ENCODE measurements at regions not wholly inside any gene's neighbourhood (a gene's known extent, or its start where the extent isn't known, plus 50 kb on each side); places are given as distances from the start of the nearest gene placed in this dataset.

DNA sequence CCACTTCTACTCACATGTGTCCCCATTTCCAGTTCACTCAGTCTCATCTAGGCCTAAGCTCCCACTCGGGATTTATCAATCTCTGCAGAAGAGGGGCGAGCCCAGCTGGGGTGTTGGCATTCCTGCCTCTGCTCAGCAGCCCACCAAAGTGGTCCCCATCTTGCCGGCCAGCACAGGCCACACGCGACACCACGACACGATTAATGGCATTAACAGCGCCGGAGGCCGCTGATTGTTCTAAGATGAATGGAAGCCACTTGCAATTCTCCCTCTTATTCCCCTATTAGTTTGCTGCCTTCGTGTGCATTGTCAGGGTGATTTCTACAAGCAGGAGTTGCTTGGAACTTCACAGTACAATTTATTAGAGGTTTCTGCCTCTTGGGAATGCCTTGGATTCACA lies 477.3 kb downstream of the SHQ1 start:
- Histone ChIP-seq H3K27ac (ENCODE audit: low read depth in 1 of 2, low read length in 1 of 2) (no peak overlapping the region), H3K36me3 (ENCODE audit: control insufficient read depth in 2 of 2, insufficient read depth in 2 of 2, low read length in 1 of 2) (no peaks in the 10 kb centered on the region), H3K27me3 (ENCODE audit: control insufficient read depth in 2 of 2, insufficient read depth in 1 of 2, low read length in 1 of 2) (no peaks in the 10 kb centered on the region), H3K4me1 (ENCODE audit: control insufficient read depth in 2 of 2, insufficient read depth in 2 of 2, low read length in 2 of 2) (peaks cover 26 to 34% of the 10 kb centered on the region in 2 donors), H3K4me3 (ENCODE audit: low read length in 2 of 2) (no peak overlapping the region), H3K9me3 (ENCODE audit: control insufficient read depth in 2 of 2, insufficient read depth in 1 of 2, low read length in 1 of 2) (no peaks in the 10 kb centered on the region)
- DNase-seq (ENCODE audit: low read depth in 6 of 9, low spot score in 9 of 9) = no peak
- WGBS = 93% methylated on average over 11 of the region's 11 CpGs

GRCh38 chr3:72369681-72370080 lies 478.6 kb downstream of the SHQ1 start:
- WGBS = 98% methylated on average over 6 of the region's 6 CpGs
- Histone ChIP-seq H3K4me3 (ENCODE audit: low read length in 2 of 2) (no peak overlapping the region), H3K36me3 (ENCODE audit: control insufficient read depth in 2 of 2, insufficient read depth in 2 of 2, low read length in 1 of 2) (no peaks in the 10 kb centered on the region), H3K27ac (ENCODE audit: low read depth in 1 of 2, low read length in 1 of 2) (no peak overlapping the region), H3K4me1 (ENCODE audit: control insufficient read depth in 2 of 2, insufficient read depth in 2 of 2, low read length in 2 of 2) (peaks cover 20 to 28% of the 10 kb centered on the region in 2 donors), H3K9me3 (ENCODE audit: control insufficient read depth in 2 of 2, insufficient read depth in 1 of 2, low read length in 1 of 2) (no peaks in the 10 kb centered on the region), H3K27me3 (ENCODE audit: control insufficient read depth in 2 of 2, insufficient read depth in 1 of 2, low read length in 1 of 2) (no peaks in the 10 kb centered on the region)
- DNase-seq (ENCODE audit: low read depth in 6 of 9, low spot score in 9 of 9) = no peak

DNA sequence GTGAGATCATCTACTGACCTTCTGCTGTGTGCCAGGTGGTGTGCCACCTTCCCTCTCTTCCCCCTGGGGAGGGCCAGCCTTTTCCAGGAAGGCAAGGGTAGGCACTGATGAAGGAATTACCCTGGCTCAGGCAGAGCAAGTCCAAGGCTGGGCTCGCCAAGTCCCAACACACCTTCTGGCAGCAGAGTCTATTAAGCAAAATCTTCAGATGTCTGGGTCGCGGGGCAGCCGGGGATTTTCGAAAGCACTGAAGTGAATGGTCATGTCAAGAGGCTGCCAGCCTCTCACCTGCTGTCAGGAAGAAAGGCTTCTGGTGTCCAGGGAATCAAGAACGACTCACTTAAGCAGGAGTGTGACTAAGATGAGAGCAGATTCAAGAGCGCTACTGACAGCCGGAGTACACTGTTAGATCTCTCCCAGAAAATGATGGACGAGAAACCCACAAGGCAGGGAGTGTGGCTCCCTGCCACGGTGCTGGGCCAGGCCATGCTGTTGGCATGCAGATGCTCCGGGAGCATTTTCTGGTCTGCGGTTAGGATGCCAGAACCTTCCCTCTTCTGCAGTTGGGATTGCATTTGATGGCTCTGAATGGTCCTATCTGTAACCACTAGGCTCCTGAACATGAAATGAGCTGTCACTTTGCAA lies 479.8 kb downstream of the SHQ1 start:
- Histone ChIP-seq H3K9me3 (ENCODE audit: control insufficient read depth in 2 of 2, insufficient read depth in 1 of 2, low read length in 1 of 2) (no peaks in the 10 kb centered on the region), H3K27me3 (ENCODE audit: control insufficient read depth in 2 of 2, insufficient read depth in 1 of 2, low read length in 1 of 2) (no peaks in the 10 kb centered on the region), H3K4me3 (ENCODE audit: low read length in 2 of 2) (no peak overlapping the region), H3K4me1 (ENCODE audit: control insufficient read depth in 2 of 2, insufficient read depth in 2 of 2, low read length in 2 of 2) (peaks cover 13 to 22% of the 10 kb centered on the region in 2 donors), H3K36me3 (ENCODE audit: control insufficient read depth in 2 of 2, insufficient read depth in 2 of 2, low read length in 1 of 2) (no peaks in the 10 kb centered on the region), H3K27ac (ENCODE audit: low read depth in 1 of 2, low read length in 1 of 2) (no peak overlapping the region)
- WGBS = 97% methylated on average over 12 of the region's 12 CpGs
- no peak for DNase-seq (ENCODE audit: low read depth in 6 of 9, low spot score in 9 of 9)

DNA sequence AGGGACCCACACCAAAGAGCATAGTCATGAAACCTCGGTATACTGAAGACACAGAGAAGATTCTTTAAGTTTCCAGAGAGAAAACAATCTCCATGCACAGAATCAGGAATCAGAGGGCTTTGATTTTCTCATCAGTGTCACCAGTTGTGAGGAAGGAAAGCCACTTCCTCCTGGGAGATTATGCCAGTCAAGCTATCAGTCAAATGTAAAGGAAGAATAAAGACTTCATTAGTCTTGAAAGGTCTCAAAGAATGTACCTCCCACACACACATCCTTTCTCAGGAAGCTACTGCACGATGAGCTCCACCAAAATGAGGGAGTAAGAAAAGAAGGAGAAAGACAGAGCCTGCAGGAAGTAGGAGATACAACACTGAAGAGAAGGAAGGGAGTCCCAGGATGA lies 486.3 kb downstream of the SHQ1 start:
- Histone ChIP-seq H3K27me3 (ENCODE audit: control insufficient read depth in 2 of 2, insufficient read depth in 1 of 2, low read length in 1 of 2) (no peaks in the 10 kb centered on the region), H3K36me3 (ENCODE audit: control insufficient read depth in 2 of 2, insufficient read depth in 2 of 2, low read length in 1 of 2) (no peaks in the 10 kb centered on the region), H3K4me1 (ENCODE audit: control insufficient read depth in 2 of 2, insufficient read depth in 2 of 2, low read length in 2 of 2) (no peaks in the 10 kb centered on the region), H3K9me3 (ENCODE audit: control insufficient read depth in 2 of 2, insufficient read depth in 1 of 2, low read length in 1 of 2) (no peaks in the 10 kb centered on the region), H3K27ac (ENCODE audit: low read depth in 1 of 2, low read length in 1 of 2) (no peak overlapping the region), H3K4me3 (ENCODE audit: low read length in 2 of 2) (no peak overlapping the region)
- WGBS = 57% methylated on average over 2 of the region's 2 CpGs
- DNase-seq (ENCODE audit: low read depth in 6 of 9, low spot score in 9 of 9) = no peak

GRCh38 chr3:72359743-72360142 lies 488.5 kb downstream of the SHQ1 start:
- Histone ChIP-seq H3K4me3 (ENCODE audit: low read length in 2 of 2) (no peak overlapping the region), H3K9me3 (ENCODE audit: control insufficient read depth in 2 of 2, insufficient read depth in 1 of 2, low read length in 1 of 2) (no peaks in the 10 kb centered on the region), H3K4me1 (ENCODE audit: control insufficient read depth in 2 of 2, insufficient read depth in 2 of 2, low read length in 2 of 2) (no peaks in the 10 kb centered on the region), H3K27me3 (ENCODE audit: control insufficient read depth in 2 of 2, insufficient read depth in 1 of 2, low read length in 1 of 2) (no peaks in the 10 kb centered on the region), H3K36me3 (ENCODE audit: control insufficient read depth in 2 of 2, insufficient read depth in 2 of 2, low read length in 1 of 2) (no peaks in the 10 kb centered on the region), H3K27ac (ENCODE audit: low read depth in 1 of 2, low read length in 1 of 2) (no peak overlapping the region)
- DNase-seq (ENCODE audit: low read depth in 6 of 9, low spot score in 9 of 9) = no peak
- WGBS = 89% methylated on average over 1 of the region's 1 CpG

GRCh38 chr3:72355168-72355567 lies 493.1 kb downstream of the SHQ1 start:
- no peak for DNase-seq (ENCODE audit: low read depth in 6 of 9, low spot score in 9 of 9)
- Histone ChIP-seq H3K4me1 (ENCODE audit: control insufficient read depth in 2 of 2, insufficient read depth in 2 of 2, low read length in 2 of 2) (peaks cover 0 to 2% of the 10 kb centered on the region in 2 donors), H3K27me3 (ENCODE audit: control insufficient read depth in 2 of 2, insufficient read depth in 1 of 2, low read length in 1 of 2) (peaks cover 0 to 10% of the 10 kb centered on the region in 2 donors), H3K9me3 (ENCODE audit: control insufficient read depth in 2 of 2, insufficient read depth in 1 of 2, low read length in 1 of 2) (no peaks in the 10 kb centered on the region), H3K27ac (ENCODE audit: low read depth in 1 of 2, low read length in 1 of 2) (no peak overlapping the region), H3K4me3 (ENCODE audit: low read length in 2 of 2) (no peak overlapping the region), H3K36me3 (ENCODE audit: control insufficient read depth in 2 of 2, insufficient read depth in 2 of 2, low read length in 1 of 2) (no peaks in the 10 kb centered on the region)

DNA sequence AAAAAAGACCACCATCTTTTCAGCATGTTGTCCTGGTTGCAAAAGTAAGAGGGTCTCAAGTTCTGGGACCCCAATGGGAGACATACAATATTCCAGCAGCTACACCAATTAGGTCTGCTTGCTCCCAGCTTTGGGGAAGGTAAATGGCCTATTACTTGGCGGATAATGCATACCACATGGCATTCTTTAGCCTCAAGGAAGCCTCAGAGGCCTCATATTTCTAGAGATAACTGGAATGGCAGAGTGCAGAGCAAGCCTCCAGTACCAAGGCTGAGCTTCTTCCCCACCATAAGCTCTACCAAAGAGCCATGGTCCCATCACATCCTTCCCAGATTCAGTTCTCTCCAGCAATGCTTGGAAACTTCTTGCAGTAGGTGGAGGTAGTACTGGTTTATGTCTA lies 493.8 kb downstream of the SHQ1 start:
- H3K4me3 ChIP-seq (ENCODE audit: low read length in 2 of 2) = no peak overlapping the region
- no peak for DNase-seq (ENCODE audit: low read depth in 6 of 9, low spot score in 9 of 9)
- no peak overlapping the region for H3K27ac ChIP-seq (ENCODE audit: low read depth in 1 of 2, low read length in 1 of 2)
- peaks cover 0 to 10% of the 10 kb centered on the region in 2 donors for H3K27me3 ChIP-seq (ENCODE audit: control insufficient read depth in 2 of 2, insufficient read depth in 1 of 2, low read length in 1 of 2)
- no peaks in the 10 kb centered on the region for H3K9me3 ChIP-seq (ENCODE audit: control insufficient read depth in 2 of 2, insufficient read depth in 1 of 2, low read length in 1 of 2)
- peaks cover 0 to 2% of the 10 kb centered on the region in 2 donors for H3K4me1 ChIP-seq (ENCODE audit: control insufficient read depth in 2 of 2, insufficient read depth in 2 of 2, low read length in 2 of 2)
- H3K36me3 ChIP-seq (ENCODE audit: control insufficient read depth in 2 of 2, insufficient read depth in 2 of 2, low read length in 1 of 2) = no peaks in the 10 kb centered on the region
- WGBS = 94% methylated on average over 1 of the region's 1 CpG

DNA sequence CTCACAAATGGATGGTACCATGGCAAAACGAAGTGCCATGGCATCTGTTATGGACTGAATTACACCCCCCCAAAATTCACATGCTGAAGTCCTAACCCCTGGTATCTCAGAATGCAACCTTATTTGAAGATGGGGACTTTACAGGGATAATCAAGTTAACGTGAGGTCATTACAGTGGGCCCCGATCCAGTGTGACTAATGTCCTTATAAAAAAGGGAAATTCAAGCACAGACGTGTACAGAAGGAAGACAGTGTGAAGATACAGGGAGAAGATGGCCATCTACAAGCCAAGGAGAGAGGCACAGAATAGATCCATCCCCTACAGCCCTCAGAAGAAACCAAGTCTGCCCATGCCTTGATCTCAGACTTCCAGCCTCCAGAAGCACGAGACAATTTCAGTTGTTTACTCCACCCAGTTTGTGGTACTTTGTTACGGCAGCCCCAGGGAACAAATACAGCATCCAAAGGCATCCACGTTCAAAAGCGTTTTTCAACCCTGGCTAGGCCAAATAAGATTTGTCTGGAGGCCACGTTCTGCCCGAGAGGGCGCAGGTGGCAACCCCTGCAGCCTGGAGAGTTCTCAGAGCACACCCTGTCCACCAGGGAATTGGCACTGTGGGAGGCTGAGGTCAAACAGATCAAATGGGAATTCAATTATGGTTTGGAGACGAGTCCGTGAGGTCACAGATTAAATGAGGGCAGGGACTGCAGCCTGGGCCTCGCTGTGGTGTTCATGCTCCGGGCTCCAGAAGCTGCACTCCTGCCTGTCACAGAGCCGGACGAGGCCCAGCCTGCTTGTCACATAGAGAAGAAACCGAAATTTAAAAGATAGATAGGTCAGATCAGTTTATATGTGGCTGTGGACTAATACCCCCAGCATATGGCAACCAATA lies 494.8 kb downstream of the SHQ1 start:
- no peak overlapping the region for H3K4me3 ChIP-seq (ENCODE audit: low read length in 2 of 2)
- H3K4me1 ChIP-seq (ENCODE audit: control insufficient read depth in 2 of 2, insufficient read depth in 2 of 2, low read length in 2 of 2) = peaks cover 0 to 2% of the 10 kb centered on the region in 2 donors
- DNase-seq (ENCODE audit: low read depth in 6 of 9, low spot score in 9 of 9) = no peak
- no peaks in the 10 kb centered on the region for H3K9me3 ChIP-seq (ENCODE audit: control insufficient read depth in 2 of 2, insufficient read depth in 1 of 2, low read length in 1 of 2)
- peaks cover 0 to 10% of the 10 kb centered on the region in 2 donors for H3K27me3 ChIP-seq (ENCODE audit: control insufficient read depth in 2 of 2, insufficient read depth in 1 of 2, low read length in 1 of 2)
- H3K36me3 ChIP-seq (ENCODE audit: control insufficient read depth in 2 of 2, insufficient read depth in 2 of 2, low read length in 1 of 2) = no peaks in the 10 kb centered on the region
- whole genome bisulfite sequencing = 94% methylated on average over 18 of the region's 18 CpGs
- H3K27ac ChIP-seq (ENCODE audit: low read depth in 1 of 2, low read length in 1 of 2) = no peak overlapping the region

DNA sequence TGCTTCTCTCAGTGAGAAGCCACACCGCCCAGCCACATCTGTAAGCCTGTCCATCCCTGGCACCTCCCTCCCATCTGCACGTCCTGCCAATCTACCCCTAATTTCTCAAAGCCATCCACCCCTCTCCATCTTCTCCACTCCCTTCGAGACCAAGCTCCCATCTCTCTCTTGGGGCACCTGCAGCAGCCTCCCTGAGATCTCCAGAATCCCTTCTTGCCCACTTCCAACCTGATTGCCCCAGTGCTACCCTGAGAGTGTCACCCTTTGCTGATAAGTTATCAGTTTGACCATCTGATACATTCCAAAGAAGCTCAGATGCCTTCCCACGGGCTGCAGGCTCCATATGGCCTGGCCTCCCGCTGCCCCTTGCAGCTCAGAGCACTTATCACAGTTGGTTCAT lies 496.1 kb downstream of the SHQ1 start:
- peaks cover 0 to 17% of the 10 kb centered on the region in 2 donors for H3K27me3 ChIP-seq (ENCODE audit: control insufficient read depth in 2 of 2, insufficient read depth in 1 of 2, low read length in 1 of 2)
- WGBS = 98% methylated on average over 5 of the region's 5 CpGs
- no peaks in the 10 kb centered on the region for H3K9me3 ChIP-seq (ENCODE audit: control insufficient read depth in 2 of 2, insufficient read depth in 1 of 2, low read length in 1 of 2)
- no peak for DNase-seq (ENCODE audit: low read depth in 6 of 9, low spot score in 9 of 9)
- H3K4me1 ChIP-seq (ENCODE audit: control insufficient read depth in 2 of 2, insufficient read depth in 2 of 2, low read length in 2 of 2) = peaks cover 10 to 13% of the 10 kb centered on the region in 2 donors
- H3K36me3 ChIP-seq (ENCODE audit: control insufficient read depth in 2 of 2, insufficient read depth in 2 of 2, low read length in 1 of 2) = no peaks in the 10 kb centered on the region
- no peak overlapping the region for H3K27ac ChIP-seq (ENCODE audit: low read depth in 1 of 2, low read length in 1 of 2)
- no peak overlapping the region for H3K4me3 ChIP-seq (ENCODE audit: low read length in 2 of 2)

Data from thymus (tissue), 11 donors.